ENCODE measurements at regions not wholly inside any gene's neighbourhood (a gene's known extent, or its start where the extent isn't known, plus 50 kb on each side); places are given as distances from the start of the nearest gene placed in this dataset.

- no peak overlapping the region for H3K27ac ChIP-seq
- H3K4me3 ChIP-seq: no peak overlapping the region
- WGBS, 5 donors: 65 to 82% (median 74%) methylated on average over 2 of the region's 2 CpGs
- H3K27me3 ChIP-seq (replicated peaks in 1 of 7): no peaks in the 10 kb centered on the region
- H3K36me3 ChIP-seq: no peaks in the 10 kb centered on the region
- H3K4me1 ChIP-seq: no peaks in the 10 kb centered on the region
- TF ChIP-seq CTCF (IDR thresholded peaks at IDR 0.05 in 8 of 11, conservative IDR thresholded peaks at IDR 0.05 in 3 of 11): no peak
- no peak for TF ChIP-seq POLR2AphosphoS5 (IDR thresholded peaks at IDR 0.05)
- no peak for DNase-seq
- intact Hi-C loops (cut with DNase I; ENCODE audit: low total_unique reads): no loop called here
- peaks cover 0 to 54% (median 34%) of the 10 kb centered on the region in 8 donors for H3K9me3 ChIP-seq
Measured at GRCh38 chr1:233844275-233844674, 60.2 kb upstream of the SLC35F3 start.

- H3K36me3 ChIP-seq: no peaks in the 10 kb centered on the region
- intact Hi-C loops (cut with DNase I; ENCODE audit: low total_unique reads): no loop called here
- H3K27me3 ChIP-seq (replicated peaks in 1 of 7): no peaks in the 10 kb centered on the region
- H3K27ac ChIP-seq: no peak overlapping the region
- H3K4me3 ChIP-seq: no peak overlapping the region
- TF ChIP-seq POLR2A (IDR thresholded peaks at IDR 0.05) (no peak), CTCF (IDR thresholded peaks at IDR 0.05 in 8 of 11, conservative IDR thresholded peaks at IDR 0.05 in 3 of 11) (no peak), POLR2AphosphoS5 (IDR thresholded peaks at IDR 0.05) (no peak)
- no peaks in the 10 kb centered on the region for H3K4me1 ChIP-seq
- DNase-seq: no peak
- 14 to 26% (median 19%) methylated on average over 2 of the region's 2 CpGs for WGBS, 5 donors
- H3K9me3 ChIP-seq: peaks cover 0 to 58% (median 34%) of the 10 kb centered on the region in 8 donors
Measured at GRCh38 chr1:233844692-233845091, 59.8 kb upstream of the SLC35F3 start.

Data from spleen (tissue), 11 donors.